ENCODE measurements at regions not wholly inside any gene's neighbourhood (a gene's known extent, or its start where the extent isn't known, plus 50 kb on each side); places are given as distances from the start of the nearest gene placed in this dataset.
"Not testable (repeated sequence)": the region's sequence is repeated elsewhere in the genome, so short reads cannot be mapped to it uniquely, and the experiment has no call there.

- no peak for DNase-seq
Measured at GRCh38 chr1:38746941-38747600, 112.5 kb downstream of the RRAGC start.

- DNase-seq, result no peak
Measured at GRCh38 chr1:38746402-38746935, 113.1 kb downstream of the RRAGC start.

DNA sequence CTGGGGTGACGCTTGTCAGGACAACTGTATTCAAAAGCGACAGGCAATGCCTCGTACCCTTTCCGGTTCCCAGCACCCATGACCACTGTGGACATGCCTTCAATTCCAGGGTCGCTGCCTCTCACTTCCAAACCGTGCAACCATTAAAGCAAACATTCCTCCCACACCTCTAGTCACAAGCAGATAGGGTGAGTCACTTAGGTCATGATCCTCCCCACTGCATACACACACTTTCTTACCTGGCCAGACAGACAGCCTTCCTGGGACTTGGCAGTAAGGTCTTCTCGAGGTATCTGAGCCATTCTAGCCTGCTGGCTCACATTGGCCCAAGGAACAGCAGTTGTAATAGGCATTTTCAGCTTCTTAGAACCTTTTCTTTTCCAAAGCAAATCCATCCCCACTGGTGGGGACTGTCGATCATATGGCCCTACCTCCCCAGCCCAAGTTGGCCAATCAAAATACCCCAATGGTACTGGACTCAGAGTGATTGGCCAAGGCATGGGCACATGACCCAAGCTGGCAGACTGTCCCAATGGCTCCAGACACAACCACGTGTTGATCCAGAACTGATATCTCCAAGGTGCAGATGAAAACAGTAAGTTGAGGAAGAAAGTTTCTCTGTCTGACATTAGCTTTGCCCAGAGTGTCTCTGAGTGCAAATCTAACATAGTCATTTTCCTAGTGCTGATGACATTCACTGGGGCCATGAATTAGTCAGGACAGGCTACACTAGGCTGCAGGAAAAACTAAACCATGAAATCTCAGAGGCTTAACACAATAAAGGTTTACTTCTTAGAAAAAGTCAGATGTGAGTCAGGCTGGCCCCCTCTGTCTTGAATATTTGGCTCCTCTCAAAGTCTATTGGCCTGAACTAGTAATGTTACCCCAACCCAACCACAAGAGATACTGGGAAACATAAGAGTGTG lies 113.8 kb downstream of the RRAGC start:
- DNase-seq, result no peak

GRCh38 chr1:38744452-38745350 lies 114.9 kb downstream of the RRAGC start:
- no peak for DNase-seq

DNA sequence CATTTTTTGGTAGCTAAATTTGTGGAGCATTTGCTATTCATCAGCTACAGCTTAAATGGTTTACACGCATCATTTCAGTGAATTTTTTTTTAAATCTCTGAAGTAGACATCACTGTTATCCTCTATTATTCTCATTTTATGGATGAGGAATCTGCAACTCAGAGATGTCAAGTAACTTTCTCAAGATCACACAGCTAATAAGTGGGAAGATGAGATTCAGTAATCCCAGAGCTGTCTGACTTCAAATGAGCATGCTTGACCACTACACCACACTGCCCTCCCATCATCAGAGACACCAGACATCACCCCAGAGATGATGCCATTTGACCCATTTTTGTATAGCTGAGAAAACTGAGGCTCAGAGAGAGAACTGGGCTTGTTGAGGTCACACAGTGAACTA lies 116.4 kb downstream of the RRAGC start:
- DNase-seq, result no peak

- no peak for DNase-seq
Measured at GRCh38 chr1:38741341-38741740, 118.2 kb downstream of the RRAGC start.

DNA sequence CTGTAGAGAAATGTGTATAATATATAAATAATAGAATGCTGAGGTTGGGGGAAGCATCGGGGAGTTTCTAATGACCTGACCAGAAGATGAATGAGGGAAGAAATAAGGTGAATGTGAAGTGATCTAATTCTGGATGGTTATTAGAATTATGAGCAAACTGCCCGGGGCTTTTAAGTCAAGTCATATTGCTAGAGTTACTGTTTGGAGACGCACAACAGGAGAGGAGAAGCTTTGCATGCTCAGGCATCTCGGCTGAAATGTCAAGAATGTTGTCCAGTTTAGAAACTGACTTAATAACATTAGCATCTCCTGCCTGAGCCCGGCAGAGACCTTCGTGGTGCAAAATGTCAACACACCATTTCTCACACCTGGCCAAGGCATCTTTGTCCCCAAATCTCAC lies 119.1 kb downstream of the RRAGC start:
- no peak for DNase-seq

- no peak for DNase-seq
Measured at GRCh38 chr1:38738207-38738606, 121.4 kb downstream of the RRAGC start.

GRCh38 chr1:38736399-38736798 lies 123.2 kb downstream of the RRAGC start:
- no peak for DNase-seq

GRCh38 chr1:38735651-38736161 lies 123.9 kb downstream of the RRAGC start:
- DNase-seq, result no peak

- DNase-seq, result no peak
Measured at GRCh38 chr1:38733761-38734160, 125.8 kb downstream of the RRAGC start.

DNA sequence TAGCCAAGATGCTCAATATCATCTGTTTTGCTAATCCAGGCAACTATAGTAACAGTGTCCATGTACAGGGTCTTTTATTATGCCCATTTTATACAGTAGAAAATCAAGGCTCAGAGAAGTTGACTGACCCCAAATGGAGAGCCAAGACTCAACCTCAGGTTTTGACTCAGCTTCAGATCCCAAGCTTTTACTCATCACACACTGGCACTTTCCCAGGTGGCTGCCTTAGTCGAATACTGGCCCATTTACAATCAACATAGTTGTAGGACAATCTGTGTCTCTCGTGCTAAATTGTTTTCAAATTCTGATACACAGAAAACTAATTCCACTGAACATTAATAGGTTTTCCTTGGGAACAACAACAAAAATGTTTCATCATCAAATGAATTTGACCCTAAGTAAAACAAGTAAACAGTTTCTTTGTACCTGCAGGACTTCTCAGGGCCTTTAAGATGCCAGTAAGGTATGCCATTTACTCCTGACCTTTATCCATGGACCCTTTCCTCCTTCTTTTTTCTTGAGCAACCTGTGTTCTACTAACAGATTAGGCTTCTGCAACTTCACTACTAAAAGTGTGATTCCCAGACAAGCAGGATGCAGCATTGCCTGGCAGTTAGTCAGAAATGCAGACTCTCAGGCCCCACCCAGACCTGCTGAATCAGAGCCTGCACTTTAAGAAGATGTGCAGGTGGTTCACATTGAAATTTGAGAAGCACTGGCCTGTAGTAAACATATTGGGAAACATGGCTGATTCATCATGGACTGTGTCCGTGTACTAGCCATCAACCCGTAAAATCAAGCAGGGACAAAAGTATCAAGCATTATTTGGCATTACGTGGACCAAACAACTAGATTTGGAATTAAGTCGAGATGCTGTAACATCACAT lies 128.8 kb downstream of the RRAGC start:
- no peak for DNase-seq

DNA sequence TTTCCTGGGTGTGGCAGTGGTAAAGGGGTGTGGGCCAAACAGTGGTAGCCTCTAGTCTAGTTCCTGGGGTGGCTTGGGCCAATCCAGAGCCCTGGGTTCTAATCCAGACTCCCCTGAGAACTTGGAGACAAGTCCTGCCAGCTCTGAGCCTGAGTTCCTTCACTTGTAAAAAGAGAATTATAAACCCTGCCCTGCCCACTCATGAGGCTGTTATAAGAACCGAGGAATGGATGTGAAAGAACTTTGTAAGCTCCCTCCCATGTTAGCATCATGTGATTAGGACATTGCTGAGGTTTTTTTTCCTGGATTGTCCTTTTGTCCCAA lies 131.0 kb downstream of the RRAGC start:
- DNase-seq, result no peak

GRCh38 chr1:38727684-38728584 lies 131.6 kb downstream of the RRAGC start:
- DNase-seq, result no peak

DNA sequence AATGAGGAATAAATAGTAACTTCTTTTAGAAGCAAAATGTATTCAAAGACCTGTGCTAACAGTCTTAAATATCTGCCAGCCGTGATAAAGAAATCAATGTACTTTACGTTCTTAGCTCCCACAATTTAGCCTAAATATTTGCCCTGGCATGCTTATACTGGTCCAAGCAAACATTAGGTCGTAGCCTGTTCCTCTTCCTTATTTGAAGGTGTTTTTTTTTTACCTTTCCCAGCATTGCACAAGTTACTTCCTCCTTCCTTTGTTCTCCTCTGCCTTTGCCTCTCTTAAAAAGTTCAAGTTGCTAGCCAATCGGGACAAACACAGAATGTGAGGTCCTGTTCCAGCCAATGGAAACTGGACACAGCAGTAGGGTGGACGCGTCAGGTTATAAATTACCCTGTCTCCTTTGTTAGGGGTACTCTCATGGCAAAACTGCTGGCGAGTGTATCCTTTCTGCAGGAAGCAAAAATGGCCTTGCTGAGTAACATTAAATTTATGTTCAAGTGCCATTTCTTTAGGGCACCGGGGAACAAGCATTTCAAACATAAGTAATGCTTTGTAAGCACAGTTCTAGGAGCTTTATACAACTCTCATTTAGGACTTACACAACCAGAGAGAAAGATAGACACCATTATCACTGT lies 134.1 kb downstream of the RRAGC start:
- not testable (repeated sequence) for DNase-seq

GRCh38 chr1:38724160-38725131 lies 135.1 kb downstream of the RRAGC start:
- DNase-seq, result no peak

DNA sequence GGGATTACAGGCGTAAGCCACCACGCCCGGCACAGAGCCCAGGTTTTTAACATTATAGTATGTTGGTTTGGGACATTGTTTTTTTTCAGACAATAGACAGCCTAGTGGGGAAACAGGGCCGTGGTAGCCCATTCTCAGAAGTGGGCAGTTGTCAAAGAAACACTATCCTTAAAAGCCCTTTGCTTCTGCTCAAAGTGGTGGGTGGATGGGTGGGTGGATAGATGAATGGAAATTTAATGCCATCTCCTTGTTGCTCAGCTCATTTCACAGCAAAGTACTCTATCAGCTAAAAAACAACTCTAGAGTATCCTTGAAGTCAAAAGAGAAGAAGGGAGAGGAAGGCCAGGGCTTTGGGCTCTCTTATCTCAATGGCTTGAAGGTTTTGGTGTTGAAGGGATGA lies 137.8 kb downstream of the RRAGC start:
- DNase-seq, result no peak

GRCh38 chr1:38719880-38720279 lies 139.7 kb downstream of the RRAGC start:
- DNase-seq, result no peak

DNA sequence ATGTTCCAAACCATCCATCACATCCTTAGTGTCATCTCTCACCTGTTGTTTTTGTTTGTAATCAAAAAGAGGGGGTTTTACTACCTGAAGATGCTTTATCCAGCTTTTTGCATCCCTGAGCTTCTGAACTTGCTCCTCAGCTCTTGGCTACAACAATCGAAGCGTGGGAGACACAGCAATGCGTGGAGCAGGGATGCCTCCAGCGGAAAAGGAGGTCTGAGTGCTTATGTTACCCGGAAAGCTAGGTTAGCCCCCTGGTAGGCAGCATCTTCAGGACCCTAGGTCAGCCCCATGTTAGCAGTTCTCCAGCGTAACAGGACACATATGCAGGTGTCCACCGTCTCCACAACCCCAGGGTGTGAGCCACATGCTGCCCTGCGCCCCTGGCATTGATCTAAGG lies 141.5 kb downstream of the RRAGC start:
- no peak for DNase-seq

Data from CD4-positive, alpha-beta T cell treated with Interleukin-15 for 1 hour (primary cell).